ENCODE measurements at regions not wholly inside any gene's neighbourhood (a gene's known extent, or its start where the extent isn't known, plus 50 kb on each side); places are given as distances from the start of the nearest gene placed in this dataset.

DNA sequence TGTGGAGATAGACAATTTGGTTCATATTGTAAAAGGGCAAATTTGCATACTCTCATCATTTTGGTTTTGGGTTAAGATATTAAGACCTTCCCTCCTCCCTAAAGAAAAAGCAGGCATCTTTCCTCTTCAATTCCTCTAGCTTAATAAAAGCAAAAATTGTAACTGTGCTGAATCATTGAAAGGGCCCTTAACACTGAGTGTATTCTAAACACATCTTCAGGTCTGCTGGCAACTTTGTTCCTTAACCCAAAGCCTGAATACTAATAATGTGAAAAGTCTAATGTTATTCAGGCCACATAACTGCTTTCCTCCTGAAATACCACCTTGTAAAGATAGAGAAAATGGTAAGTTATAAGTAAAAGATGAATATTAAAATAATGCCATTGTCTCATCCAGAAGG is 1200.5 kb upstream of the FAM98A start:
- TF ChIP-seq EZH2phosphoT487 (IDR thresholded peaks at IDR 0.05; ENCODE audit: borderline replicate concordance, low read length) (no peak), CTCF (IDR thresholded peaks at IDR 0.05; ENCODE audit: low read depth, low read length, poor library complexity, severe bottlenecking) (no peak)
